IPS-15b (cell line): ENCODE measurements at regions not wholly inside any gene's neighbourhood (a gene's known extent, or its start where the extent isn't known, plus 50 kb on each side); places are given as distances from the start of the nearest gene placed in this dataset.
"Not testable (repeated sequence)": the region's sequence is repeated elsewhere in the genome, so short reads cannot be mapped to it uniquely, and the experiment has no call there.

Experiments used
- H3K27me3 ChIP-seq: one replicate; pipeline ENCODE4 v1.6.1; 2013; ENCODE audit warnings: low read length; ENCODE audit not compliant: control insufficient read depth, insufficient read depth
- H3K36me3 ChIP-seq: one replicate; pipeline ENCODE4 v1.6.1; 2013; ENCODE audit warnings: low read length; ENCODE audit not compliant: control insufficient read depth, insufficient read depth
- H3K4me1 ChIP-seq: one replicate; pipeline ENCODE4 v1.6.1; 2013; ENCODE audit warnings: mild to moderate bottlenecking, low read length; ENCODE audit not compliant: control insufficient read depth, insufficient read depth
- H3K4me3 ChIP-seq: one replicate; pipeline ENCODE4 v1.5.1; 2013; ENCODE audit warnings: low read depth, low read length
- H3K9ac ChIP-seq: one replicate; pipeline ENCODE4 v1.6.1; 2013; ENCODE audit warnings: low read depth, mild to moderate bottlenecking, low read length
- H3K9me3 ChIP-seq: one replicate; pipeline ENCODE4 v1.6.1; 2013; ENCODE audit warnings: mild to moderate bottlenecking, low read length; ENCODE audit not compliant: control insufficient read depth, insufficient read depth

DNA sequence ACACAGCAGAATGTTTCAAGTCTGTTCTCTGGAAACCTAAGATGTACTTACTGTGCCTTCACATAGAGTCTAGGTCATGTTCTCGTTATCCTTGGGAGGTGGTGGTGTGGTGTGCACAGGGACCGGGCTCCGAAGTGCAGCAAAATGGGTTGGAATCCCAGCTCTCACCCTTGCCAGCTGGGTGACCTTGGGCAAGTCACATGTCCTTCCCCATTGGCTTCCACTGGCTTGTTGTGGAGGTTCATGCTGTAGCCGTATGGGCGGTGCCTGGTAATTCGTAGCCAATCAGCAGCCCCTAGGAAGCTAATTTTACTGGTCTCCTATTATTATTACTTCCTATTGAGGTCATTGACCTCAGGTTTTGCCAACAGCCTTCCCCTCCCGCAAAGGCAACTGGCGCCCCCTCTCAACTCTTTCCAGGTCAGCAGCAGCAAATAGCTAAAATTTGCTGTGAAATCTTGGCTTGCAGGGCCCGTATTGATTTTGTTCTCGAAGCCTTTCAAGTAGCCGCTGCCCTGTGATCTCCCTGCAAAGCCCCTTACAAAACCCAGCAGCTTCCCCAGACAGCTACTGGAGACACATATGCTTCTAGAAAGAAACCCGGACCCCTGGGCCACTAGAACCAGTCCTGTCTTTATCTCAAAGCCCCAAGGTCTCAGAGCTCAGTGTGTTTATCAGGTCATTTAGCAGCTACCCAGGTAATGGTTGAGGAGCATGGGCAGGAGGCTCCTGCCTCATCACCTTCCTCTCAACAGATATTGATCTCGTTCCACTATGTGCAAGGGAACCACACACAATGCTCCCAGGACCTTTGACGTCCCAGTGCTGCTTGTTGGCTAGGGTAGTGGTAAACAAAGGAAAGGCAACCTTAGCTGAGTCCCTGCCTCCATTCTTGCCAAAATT is 66.5 kb upstream of the SLC1A4 start:
- Histone ChIP-seq H3K4me3 (no peak overlapping the region), H3K27me3 (peaks cover 13% of the 10 kb centered on the region), H3K4me1 (peaks cover 11% of the 10 kb centered on the region), H3K9ac (no peak overlapping the region), H3K9me3 (peaks cover 4% of the 10 kb centered on the region), H3K36me3 (no peaks in the 10 kb centered on the region)

DNA sequence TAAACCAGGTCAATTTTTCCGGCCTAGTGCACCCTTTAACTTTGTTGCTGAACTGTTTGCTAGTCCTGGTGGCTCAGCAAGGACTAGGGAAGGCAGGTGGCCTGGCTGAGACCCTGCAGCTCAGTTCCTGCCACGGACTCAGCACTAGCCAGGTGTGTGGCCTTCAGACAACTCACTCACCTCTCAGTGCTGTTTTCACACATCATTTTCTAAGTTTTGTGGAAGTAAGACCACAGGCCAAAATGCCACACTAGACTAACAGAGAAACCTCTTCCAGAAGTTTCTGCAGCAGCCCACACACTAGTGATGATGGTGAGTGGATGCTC is 65.9 kb upstream of the SLC1A4 start:
- H3K27me3 ChIP-seq = peaks cover 13% of the 10 kb centered on the region
- H3K4me3 ChIP-seq = no peak overlapping the region
- H3K4me1 ChIP-seq = peaks cover 6% of the 10 kb centered on the region
- H3K36me3 ChIP-seq = no peaks in the 10 kb centered on the region
- H3K9ac ChIP-seq = no peak overlapping the region
- peaks cover 5% of the 10 kb centered on the region for H3K9me3 ChIP-seq

DNA sequence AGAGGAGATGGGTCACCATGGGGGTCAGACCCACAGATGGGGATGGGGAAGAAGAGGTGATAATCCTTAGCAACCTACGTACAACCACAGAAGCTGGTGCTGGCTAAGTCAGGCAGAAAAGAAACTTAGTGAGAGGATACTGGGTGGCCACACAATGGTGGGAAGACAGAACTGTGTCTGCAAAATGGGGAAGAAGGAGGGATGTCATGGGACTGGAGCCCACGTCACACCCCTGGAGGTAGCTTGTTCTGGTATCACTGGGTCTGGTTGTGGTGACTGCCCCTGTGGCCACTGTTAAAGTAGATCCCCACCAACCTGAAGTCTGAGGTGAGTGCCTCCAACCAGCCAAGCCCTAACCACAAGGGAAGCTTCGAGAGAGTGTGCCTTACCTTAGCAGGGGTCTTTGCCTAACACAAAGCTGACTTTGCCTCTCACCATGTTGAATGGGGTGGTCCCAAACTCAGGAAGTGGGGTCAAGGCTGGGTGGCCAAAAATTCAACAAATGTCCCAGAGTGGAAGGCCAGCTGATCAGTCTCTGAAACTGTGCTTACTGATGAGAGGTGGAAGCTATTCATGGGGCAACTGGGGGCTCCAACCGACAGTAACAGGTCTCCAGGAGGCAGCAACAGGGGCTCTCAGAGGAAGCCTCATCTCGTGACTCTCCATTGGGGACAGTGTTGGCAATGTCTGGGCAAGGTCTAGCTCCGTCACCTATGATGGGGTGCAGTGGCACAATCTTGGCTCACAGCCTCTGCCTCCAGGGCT is 64.8 kb upstream of the SLC1A4 start:
- Histone ChIP-seq H3K4me3 (no peak overlapping the region), H3K27me3 (peaks cover 7% of the 10 kb centered on the region), H3K4me1 (peaks cover 3% of the 10 kb centered on the region), H3K36me3 (no peaks in the 10 kb centered on the region), H3K9me3 (peaks cover 5% of the 10 kb centered on the region), H3K9ac (no peak overlapping the region)

DNA sequence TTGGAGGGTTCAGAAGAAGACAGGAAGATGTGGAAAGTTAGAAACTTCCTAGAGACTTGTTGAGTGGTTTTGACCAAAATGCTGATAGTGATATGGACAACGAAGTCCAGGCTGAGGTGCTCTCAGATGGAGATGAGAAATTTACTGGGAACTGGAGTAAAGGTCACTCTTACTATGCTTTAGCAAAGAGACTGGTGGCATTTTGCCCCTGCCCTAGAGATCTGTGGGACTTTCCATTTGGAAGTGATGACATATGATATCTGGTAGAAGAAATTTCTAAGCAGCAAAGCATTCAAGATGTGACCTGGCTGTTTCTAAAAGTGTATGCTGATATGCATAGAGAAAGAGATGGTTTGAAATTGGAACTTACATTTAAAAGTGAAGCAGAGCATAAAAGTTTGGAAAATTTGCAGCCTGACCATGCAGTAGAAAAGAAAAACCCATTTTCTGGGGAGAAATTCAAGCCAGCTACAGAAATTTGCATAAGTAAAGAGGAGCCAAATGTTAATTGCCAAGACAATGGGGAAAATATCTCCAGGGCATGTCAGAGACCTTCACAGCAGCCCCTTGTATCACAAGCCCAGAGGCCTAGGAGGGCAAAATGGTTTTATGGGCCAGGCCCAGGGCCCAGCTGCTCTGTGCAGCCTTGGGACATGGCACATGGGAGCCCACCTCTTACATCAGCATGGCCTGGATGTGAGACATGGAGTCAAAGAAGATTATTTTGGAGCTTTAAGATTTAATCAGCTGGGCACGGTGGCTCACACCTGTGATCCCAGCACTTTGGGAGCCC is 63.1 kb upstream of the SLC1A4 start:
- H3K4me1 ChIP-seq, H3K36me3 ChIP-seq, H3K4me3 ChIP-seq, H3K27me3 ChIP-seq, H3K9me3 ChIP-seq, H3K9ac ChIP-seq: not testable (repeated sequence)

DNA sequence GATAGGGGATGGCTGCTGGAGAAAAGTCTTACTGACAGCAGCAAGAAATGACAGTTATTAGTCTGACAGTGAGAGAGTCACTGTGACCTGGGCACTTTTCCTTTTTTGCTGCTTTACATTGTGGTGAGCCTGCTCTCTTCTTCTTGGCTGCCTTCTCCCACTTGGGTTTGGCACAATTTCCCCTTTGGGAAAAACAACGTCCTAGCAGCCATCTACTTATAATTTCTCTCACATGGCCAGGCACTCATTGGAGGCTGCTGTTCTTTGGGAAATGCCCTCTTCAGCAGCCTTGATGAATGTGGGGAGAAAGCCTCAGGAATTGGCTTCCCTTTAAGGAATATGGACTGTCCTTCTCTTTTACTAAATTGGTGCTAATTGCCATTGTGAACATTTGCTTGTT is 60.4 kb upstream of the SLC1A4 start:
- H3K9ac ChIP-seq = no peak overlapping the region
- H3K36me3 ChIP-seq = no peaks in the 10 kb centered on the region
- no peaks in the 10 kb centered on the region for H3K4me1 ChIP-seq
- peaks cover 5% of the 10 kb centered on the region for H3K9me3 ChIP-seq
- H3K27me3 ChIP-seq = no peaks in the 10 kb centered on the region
- H3K4me3 ChIP-seq = no peak overlapping the region

DNA sequence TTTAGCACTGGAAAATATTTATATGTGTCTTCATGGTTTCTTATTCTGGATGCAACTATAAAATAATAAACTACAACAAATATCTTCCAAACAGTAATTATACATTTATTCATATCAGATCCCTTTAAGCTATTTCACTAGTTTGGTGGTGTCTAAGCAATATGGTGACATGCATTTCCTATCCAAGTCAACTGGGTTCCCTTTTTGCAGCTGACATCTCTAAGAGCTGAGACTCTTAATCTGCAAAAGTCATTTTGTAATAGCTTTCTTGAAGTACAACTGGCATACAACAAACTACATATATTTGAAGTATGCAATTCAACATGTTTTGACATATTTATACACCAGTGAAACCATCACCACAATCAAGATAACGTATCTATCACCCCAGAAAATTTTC is 59.9 kb upstream of the SLC1A4 start:
- Histone ChIP-seq H3K4me3 (no peak overlapping the region), H3K4me1 (no peaks in the 10 kb centered on the region), H3K9ac (no peak overlapping the region), H3K27me3 (no peaks in the 10 kb centered on the region), H3K9me3 (peaks cover 5% of the 10 kb centered on the region), H3K36me3 (no peaks in the 10 kb centered on the region)

DNA sequence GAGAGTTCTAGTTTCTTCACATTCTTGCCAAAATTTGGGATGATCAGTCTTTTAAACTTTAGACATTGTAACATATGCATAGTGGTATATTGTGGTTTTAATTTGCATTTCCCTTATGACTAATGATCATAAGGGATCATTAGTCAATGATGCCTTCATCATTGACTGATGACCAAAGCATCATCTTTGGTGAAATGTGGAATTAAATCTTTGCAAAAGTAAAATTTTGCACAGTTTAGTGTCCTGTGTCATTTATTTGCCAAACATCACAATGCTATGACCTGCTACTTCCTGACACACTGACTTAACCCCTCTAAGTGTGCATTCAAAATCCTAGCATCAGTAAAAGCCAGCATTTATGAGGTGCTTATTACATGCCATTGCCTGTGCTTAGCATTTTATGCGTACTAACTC is 58.9 kb upstream of the SLC1A4 start:
- H3K4me1 ChIP-seq = no peaks in the 10 kb centered on the region
- H3K36me3 ChIP-seq = no peaks in the 10 kb centered on the region
- H3K27me3 ChIP-seq = no peaks in the 10 kb centered on the region
- no peak overlapping the region for H3K9ac ChIP-seq
- peaks cover 5% of the 10 kb centered on the region for H3K9me3 ChIP-seq
- H3K4me3 ChIP-seq = no peak overlapping the region

DNA sequence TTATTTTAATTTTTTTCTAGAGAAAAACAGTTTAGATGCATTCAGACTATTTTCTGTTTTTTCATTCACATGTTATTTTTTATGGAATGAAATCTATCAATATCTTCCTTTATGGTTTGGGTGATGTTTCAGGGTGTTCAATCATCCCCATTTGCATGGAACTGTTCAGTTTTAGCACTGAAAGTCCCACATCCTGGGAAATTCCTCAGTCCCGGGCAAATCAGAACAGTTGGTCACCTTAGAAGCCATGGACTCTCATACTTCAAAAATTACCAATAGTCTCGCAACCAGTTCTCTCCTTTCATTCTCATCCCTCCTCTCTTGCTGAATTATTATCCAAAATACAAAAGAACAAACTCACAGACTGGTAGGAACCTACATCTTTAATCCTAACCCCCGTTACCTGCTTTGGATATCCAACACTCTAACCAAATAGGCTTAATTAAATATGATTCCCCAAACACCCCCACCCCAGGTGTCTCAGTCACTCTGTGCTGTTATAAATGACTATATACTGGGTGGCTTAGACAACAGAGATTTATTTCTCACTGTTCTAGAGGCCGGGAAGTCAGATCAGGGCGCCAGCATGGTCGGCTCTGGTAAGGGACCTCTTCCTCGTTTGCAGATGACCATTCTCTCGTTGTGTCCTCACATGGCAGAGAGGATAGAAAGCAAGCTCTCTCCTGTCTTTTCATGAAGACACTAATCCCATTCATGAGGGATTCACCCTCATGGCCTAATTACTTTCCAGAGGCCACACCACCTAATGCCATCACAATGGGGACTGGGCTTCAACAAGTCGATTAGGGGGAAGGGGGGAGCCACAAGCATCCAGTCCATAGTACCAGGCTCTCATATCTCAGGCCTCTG is 57.7 kb upstream of the SLC1A4 start:
- H3K9me3 ChIP-seq = peaks cover 5% of the 10 kb centered on the region
- no peaks in the 10 kb centered on the region for H3K27me3 ChIP-seq
- H3K4me1 ChIP-seq = no peaks in the 10 kb centered on the region
- H3K4me3 ChIP-seq = no peak overlapping the region
- no peak overlapping the region for H3K9ac ChIP-seq
- no peaks in the 10 kb centered on the region for H3K36me3 ChIP-seq

DNA sequence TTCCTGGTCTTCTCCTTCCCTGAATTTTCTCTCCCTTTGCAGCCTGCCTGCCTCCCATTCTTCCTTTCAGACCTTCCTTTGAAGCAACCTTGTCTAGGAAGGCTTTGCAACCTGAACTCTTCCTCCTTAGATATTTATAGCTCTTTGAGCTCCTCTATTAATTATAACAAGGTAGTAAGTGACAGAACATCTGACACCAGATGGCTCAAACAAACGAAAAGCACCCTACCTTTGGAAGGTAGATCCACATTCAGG is 57.2 kb upstream of the SLC1A4 start:
- no peaks in the 10 kb centered on the region for H3K36me3 ChIP-seq
- H3K4me1 ChIP-seq = no peaks in the 10 kb centered on the region
- H3K27me3 ChIP-seq = no peaks in the 10 kb centered on the region
- no peak overlapping the region for H3K4me3 ChIP-seq
- no peak overlapping the region for H3K9ac ChIP-seq
- peaks cover 5% of the 10 kb centered on the region for H3K9me3 ChIP-seq

DNA sequence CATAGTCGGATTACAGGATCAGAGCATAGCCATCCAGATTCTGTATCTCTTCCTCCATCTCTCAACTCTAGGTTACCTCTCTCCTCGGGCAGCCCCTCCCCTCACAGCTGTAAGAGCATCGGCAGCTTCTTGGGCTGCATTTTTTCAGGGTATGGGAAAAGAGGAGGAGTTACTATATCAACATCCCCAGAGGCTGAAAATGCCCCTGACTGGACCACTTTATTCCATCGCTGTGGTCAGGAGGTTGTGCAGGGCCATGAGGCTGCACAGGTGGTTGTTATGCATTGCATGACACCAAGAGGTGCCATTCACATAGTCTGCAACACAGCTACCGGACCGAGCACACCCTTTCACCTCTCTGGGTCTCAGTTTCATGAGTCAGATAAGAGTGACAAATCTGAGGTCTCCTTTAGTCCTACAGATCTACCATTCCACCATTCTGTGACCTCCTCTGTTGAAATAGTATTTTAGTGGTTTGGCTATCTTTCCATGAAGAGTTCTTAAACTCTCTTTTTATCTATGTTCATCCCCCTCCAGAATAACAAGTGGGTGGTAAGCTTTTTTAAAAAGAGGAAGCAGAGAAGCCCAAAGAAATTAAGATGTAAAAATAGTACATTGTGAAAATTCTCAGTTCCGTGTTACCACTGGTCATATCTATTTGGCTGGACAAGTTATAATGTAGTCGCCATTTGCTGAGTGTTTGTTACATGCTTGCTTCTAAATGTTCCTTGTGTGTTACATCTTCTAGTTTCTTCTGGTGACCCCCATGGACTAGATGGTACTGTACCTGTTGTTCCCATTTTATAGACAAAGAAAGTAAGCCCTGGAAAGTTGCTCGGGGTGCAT is 56.6 kb upstream of the SLC1A4 start:
- no peak overlapping the region for H3K4me3 ChIP-seq
- no peaks in the 10 kb centered on the region for H3K36me3 ChIP-seq
- no peaks in the 10 kb centered on the region for H3K27me3 ChIP-seq
- no peak overlapping the region for H3K9ac ChIP-seq
- H3K4me1 ChIP-seq = no peaks in the 10 kb centered on the region
- peaks cover 2% of the 10 kb centered on the region for H3K9me3 ChIP-seq
